Thoracic aorta (tissue), 2 donors: ENCODE measurements at regions not wholly inside any gene's neighbourhood (a gene's known extent, or its start where the extent isn't known, plus 50 kb on each side); places are given as distances from the start of the nearest gene placed in this dataset.

ENCODE experiments used
- ATAC-seq: fragments of 150-250 bp; one replicate; pipeline ENCODE4 v1.8.0; 2017; ENCODE audit warnings: low read depth; ENCODE audit not compliant: insufficient number of reproducible peaks, low FRiP score
- DNase-seq: peaks from one replicate; pipeline ENCODE4 v3.0.0-alpha.2; 2020; ENCODE audit warnings: low spot score
- H3K27ac ChIP-seq, 2 donors: fragments of 200-600 bp; sonication (generic); 1 replicate in 1 of 2; 2 replicates in 1 of 2; pipeline ENCODE4 v1.5.1; 2016; ENCODE audit warnings: mild to moderate bottlenecking in 2 of 2, moderate library complexity in 2 of 2
- H3K27me3 ChIP-seq: fragments of 200-600 bp; sonication (generic); replicated peaks from 2 replicates; pipeline ENCODE4 v1.6.0; 2016; ENCODE audit warnings: mild to moderate bottlenecking; ENCODE audit not compliant: insufficient read depth
- H3K36me3 ChIP-seq: fragments of 200-600 bp; sonication (generic); one replicate; pipeline ENCODE4 v1.5.1; 2016
- H3K4me1 ChIP-seq, 2 donors: fragments of 200-600 bp; sonication (generic); 1 replicate in 1 of 2; 2 replicates in 1 of 2; pipeline versions ENCODE4 v1.5.1 to v1.6.0; 2016; ENCODE audit warnings: low read depth in 2 of 2, mild to moderate bottlenecking in 1 of 2; ENCODE audit not compliant: control insufficient read depth in 1 of 2
- H3K4me3 ChIP-seq: fragments of 200-600 bp; sonication (generic); 2 replicates; pipeline ENCODE4 v1.5.1; 2016; ENCODE audit warnings: mild to moderate bottlenecking
- H3K9me3 ChIP-seq: fragments of 200-600 bp; sonication (generic); 2 replicates; pipeline ENCODE4 v1.5.1; 2016
- CTCF ChIP-seq: fragments of 200-600 bp; sonication (generic); IDR thresholded peaks from one replicate; pipeline ENCODE4 v1.5.1; 2019; ENCODE audit warnings: antibody characterized with exemption

GRCh38 chr12:81811778-81812125 lies 52.6 kb upstream of the PPFIA2 start:
- ATAC-seq (no peak), DNase-seq (no peak)
- no peak overlapping the region for H3K4me3 ChIP-seq
- no peaks in the 10 kb centered on the region for H3K27me3 ChIP-seq
- H3K27ac ChIP-seq, result no peak overlapping the region
- no peak for TF ChIP-seq CTCF
- no peaks in the 10 kb centered on the region for H3K9me3 ChIP-seq
- no peaks in the 10 kb centered on the region for H3K36me3 ChIP-seq
- H3K4me1 ChIP-seq, result peaks cover 15 to 18% of the 10 kb centered on the region in 2 donors

GRCh38 chr12:81811061-81811777 lies 52.1 kb upstream of the PPFIA2 start:
- DNase-seq, result no peak
- ATAC-seq, result peak; percentile 42
- Histone ChIP-seq H3K4me3 (no peak overlapping the region), H3K9me3 (no peaks in the 10 kb centered on the region), H3K4me1 (peaks cover 15 to 18% of the 10 kb centered on the region in 2 donors), H3K27ac (peak overlapping the region in 1 of 2 donors; percentile 4), H3K36me3 (no peaks in the 10 kb centered on the region), H3K27me3 (no peaks in the 10 kb centered on the region)
- no peak for TF ChIP-seq CTCF

GRCh38 chr12:81809829-81810595 lies 50.9 kb upstream of the PPFIA2 start:
- H3K27ac ChIP-seq, result peak overlapping the region; percentile 57 to 62
- no peaks in the 10 kb centered on the region for H3K9me3 ChIP-seq
- no peak for TF ChIP-seq CTCF
- H3K36me3 ChIP-seq, result no peaks in the 10 kb centered on the region
- H3K4me3 ChIP-seq, result peak overlapping the region; percentile 33
- peaks cover 15 to 18% of the 10 kb centered on the region in 2 donors for H3K4me1 ChIP-seq
- DNase-seq (no peak), ATAC-seq (no peak)
- H3K27me3 ChIP-seq, result no peaks in the 10 kb centered on the region

GRCh38 chr12:81809113-81809777 lies 50.1 kb upstream of the PPFIA2 start:
- peaks cover 15 to 18% of the 10 kb centered on the region in 2 donors for H3K4me1 ChIP-seq
- H3K4me3 ChIP-seq, result no peak overlapping the region
- H3K36me3 ChIP-seq, result no peaks in the 10 kb centered on the region
- no peak for ATAC-seq
- H3K9me3 ChIP-seq, result peaks cover 2% of the 10 kb centered on the region
- no peaks in the 10 kb centered on the region for H3K27me3 ChIP-seq
- no peak overlapping the region for H3K27ac ChIP-seq
- no peak for TF ChIP-seq CTCF
- no peak for DNase-seq
